Left ventricle myocardium inferior (tissue), 1 donor: ENCODE measurements at regions not wholly inside any gene's neighbourhood (a gene's known extent, or its start where the extent isn't known, plus 50 kb on each side); places are given as distances from the start of the nearest gene placed in this dataset.

Experiments
- DNase-seq: peaks from one replicate; pipeline ENCODE4 v3.0.0-alpha.2; 2020
- H3K27ac ChIP-seq: fragments of 200-600 bp; replicated peaks from 2 replicates; pipeline ENCODE4 v1.8.0; 2021
- H3K27me3 ChIP-seq: fragments of 200-600 bp; 2 replicates; pipeline ENCODE4 v1.8.0; 2021; ENCODE audit warnings: low read depth
- H3K36me3 ChIP-seq: fragments of 200-600 bp; 2 replicates; pipeline ENCODE4 v1.8.0; 2021
- H3K4me1 ChIP-seq: fragments of 200-600 bp; 2 replicates; pipeline ENCODE4 v1.8.0; 2021
- H3K4me3 ChIP-seq: fragments of 200-600 bp; 2 replicates; pipeline ENCODE4 v1.8.0; 2021; ENCODE audit warnings: mild to moderate bottlenecking, moderate library complexity
- H3K9me3 ChIP-seq: fragments of 200-600 bp; replicated peaks from 2 replicates; pipeline ENCODE4 v1.8.0; 2021
- CTCF ChIP-seq: fragments of 200-600 bp; IDR thresholded peaks from 2 replicates; pipeline ENCODE4 v1.8.0; 2021; ENCODE audit warnings: antibody characterized with exemption, mild to moderate bottlenecking, borderline replicate concordance
- intact Hi-C: fragments of 100-400 bp; cut with micrococcal nuclease; formaldehyde crosslinking; loops from one replicate; pipeline ENCODE4 v1.11.0; 2022
- donor health status: DM: no; HTN: yes; CAD: no; lungs with severe emphysema.

GRCh38 chr5:122704247-122705036 is 70.4 kb upstream of the SNX2 start:
- TF ChIP-seq CTCF, result peak; percentile 70
- intact Hi-C loops, result no loop called here
- no peak for DNase-seq
- Histone ChIP-seq H3K4me3 (no peak overlapping the region), H3K27me3 (no peaks in the 10 kb centered on the region), H3K27ac (no peak overlapping the region), H3K4me1 (no peaks in the 10 kb centered on the region), H3K9me3 (no peaks in the 10 kb centered on the region), H3K36me3 (no peaks in the 10 kb centered on the region)

- Histone ChIP-seq H3K27me3 (no peaks in the 10 kb centered on the region), H3K4me1 (no peaks in the 10 kb centered on the region), H3K9me3 (no peaks in the 10 kb centered on the region), H3K4me3 (no peak overlapping the region), H3K27ac (no peak overlapping the region), H3K36me3 (no peaks in the 10 kb centered on the region)
- intact Hi-C loops, result no loop called here
- no peak for DNase-seq
- TF ChIP-seq CTCF, result no peak
These were observed 69.0 kb upstream of the SNX2 start for GRCh38 chr5:122705851-122706250.

- intact Hi-C loops, result no loop called here
- Histone ChIP-seq H3K27ac (no peak overlapping the region), H3K4me1 (no peaks in the 10 kb centered on the region), H3K4me3 (no peak overlapping the region), H3K9me3 (no peaks in the 10 kb centered on the region), H3K36me3 (no peaks in the 10 kb centered on the region), H3K27me3 (no peaks in the 10 kb centered on the region)
- no peak for DNase-seq
- no peak for TF ChIP-seq CTCF
These were observed 67.1 kb upstream of the SNX2 start for GRCh38 chr5:122707796-122708195.

GRCh38 chr5:122713041-122713440 is 61.8 kb upstream of the SNX2 start:
- intact Hi-C loops, result no loop called here
- no peaks in the 10 kb centered on the region for H3K4me1 ChIP-seq
- H3K27ac ChIP-seq, result no peak overlapping the region
- H3K4me3 ChIP-seq, result no peak overlapping the region
- no peak for TF ChIP-seq CTCF
- no peaks in the 10 kb centered on the region for H3K9me3 ChIP-seq
- H3K36me3 ChIP-seq, result no peaks in the 10 kb centered on the region
- H3K27me3 ChIP-seq, result no peaks in the 10 kb centered on the region
- no peak for DNase-seq

- Histone ChIP-seq H3K4me3 (no peak overlapping the region), H3K4me1 (no peaks in the 10 kb centered on the region)
- intact Hi-C loops, result no loop called here
These were observed 59.8 kb upstream of the SNX2 start for GRCh38 chr5:122715095-122715494.

More at GRCh38 chr5:122715095-122715494, 59.8 kb upstream of the SNX2 start:
- Histone ChIP-seq H3K27ac (no peak overlapping the region), H3K9me3 (no peaks in the 10 kb centered on the region), H3K27me3 (no peaks in the 10 kb centered on the region), H3K36me3 (no peaks in the 10 kb centered on the region)
- DNase-seq, result no peak
- no peak for TF ChIP-seq CTCF
